ENCODE measurements at regions not wholly inside any gene's neighbourhood (a gene's known extent, or its start where the extent isn't known, plus 50 kb on each side); places are given as distances from the start of the nearest gene placed in this dataset.

- no peaks in the 10 kb centered on the region for H3K9me1 ChIP-seq (ENCODE audit: insufficient read depth, low read length)
- no peak overlapping the region for H3K23ac ChIP-seq (ENCODE audit: low read depth, low read length)
- dilution Hi-C loops (cut with HindIII; ENCODE audit: low sequenced_read_pairs, unreplicated experiment) (no loop called here), intact Hi-C loops (cut with micrococcal nuclease) (no loop called here), in situ Hi-C loops (cut with MboI; ENCODE audit: low sequenced_read_pairs) (no loop called here)
- no peak overlapping the region for H3K18ac ChIP-seq (ENCODE audit: low read depth, low read length)
- no peak overlapping the region for H3K4me2 ChIP-seq (ENCODE audit: low read depth, low read length)
- no peaks in the 10 kb centered on the region; the same call in 1 of the 2 replicates for H3K4me1 ChIP-seq (ENCODE audit: control insufficient read depth, insufficient read depth, low read length)
- no peak overlapping the region for H3K4me3 ChIP-seq (ENCODE audit: insufficient read depth, low read depth, low read length)
- ChIA-PET POLR2A (ENCODE audit: unreplicated experiment) (no interaction called here), CTCF (no interaction called here)
- H2AK5ac ChIP-seq (ENCODE audit: low read depth, low read length), result no peak overlapping the region
- TF ChIP-seq RFX5 (IDR thresholded peaks at IDR 0.05; ENCODE audit: low read depth, low read length) (no peak), SMC3 (IDR thresholded peaks at IDR 0.05; ENCODE audit: low read depth, low read length) (no peak), RCOR1 (IDR thresholded peaks at IDR 0.05; ENCODE audit: insufficient replicate concordance, low read length) (no peak), MAZ (IDR thresholded peaks at IDR 0.05; ENCODE audit: borderline replicate concordance, low read depth, low read length) (no peak), CEBPB (IDR thresholded peaks at IDR 0.05; ENCODE audit: low read depth, low read length) (no peak), MXI1 (IDR thresholded peaks at IDR 0.05; ENCODE audit: borderline replicate concordance, low read depth, low read length) (no peak), RAD21 (IDR thresholded peaks at IDR 0.05; ENCODE audit: low read length) (no peak), BHLHE40 (IDR thresholded peaks at IDR 0.05; ENCODE audit: low read depth, low read length) (no peak), NFE2L2 (IDR thresholded peaks at IDR 0.05; ENCODE audit: low read depth, low read length) (no peak), POLR2A (IDR thresholded peaks at IDR 0.05; ENCODE audit: low read depth, low read length) (no peak), MAFK (IDR thresholded peaks at IDR 0.05; ENCODE audit: low read depth, low read length) (no peak), FOS (IDR thresholded peaks at IDR 0.05; ENCODE audit: low read depth, low read length) (no peak), CHD1 (IDR thresholded peaks at IDR 0.05; ENCODE audit: low read depth, low read length) (no peak)
- TF ChIP-seq, protein P1, sequence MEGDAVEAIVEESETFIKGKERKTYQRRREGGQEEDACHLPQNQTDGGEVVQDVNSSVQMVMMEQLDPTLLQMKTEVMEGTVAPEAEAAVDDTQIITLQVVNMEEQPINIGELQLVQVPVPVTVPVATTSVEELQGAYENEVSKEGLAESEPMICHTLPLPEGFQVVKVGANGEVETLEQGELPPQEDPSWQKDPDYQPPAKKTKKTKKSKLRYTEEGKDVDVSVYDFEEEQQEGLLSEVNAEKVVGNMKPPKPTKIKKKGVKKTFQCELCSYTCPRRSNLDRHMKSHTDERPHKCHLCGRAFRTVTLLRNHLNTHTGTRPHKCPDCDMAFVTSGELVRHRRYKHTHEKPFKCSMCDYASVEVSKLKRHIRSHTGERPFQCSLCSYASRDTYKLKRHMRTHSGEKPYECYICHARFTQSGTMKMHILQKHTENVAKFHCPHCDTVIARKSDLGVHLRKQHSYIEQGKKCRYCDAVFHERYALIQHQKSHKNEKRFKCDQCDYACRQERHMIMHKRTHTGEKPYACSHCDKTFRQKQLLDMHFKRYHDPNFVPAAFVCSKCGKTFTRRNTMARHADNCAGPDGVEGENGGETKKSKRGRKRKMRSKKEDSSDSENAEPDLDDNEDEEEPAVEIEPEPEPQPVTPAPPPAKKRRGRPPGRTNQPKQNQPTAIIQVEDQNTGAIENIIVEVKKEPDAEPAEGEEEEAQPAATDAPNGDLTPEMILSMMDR (conservative IDR thresholded peaks at IDR 0.05; ENCODE audit: low read depth, low read length), result no peak
- TF ChIP-seq, protein P2, sequence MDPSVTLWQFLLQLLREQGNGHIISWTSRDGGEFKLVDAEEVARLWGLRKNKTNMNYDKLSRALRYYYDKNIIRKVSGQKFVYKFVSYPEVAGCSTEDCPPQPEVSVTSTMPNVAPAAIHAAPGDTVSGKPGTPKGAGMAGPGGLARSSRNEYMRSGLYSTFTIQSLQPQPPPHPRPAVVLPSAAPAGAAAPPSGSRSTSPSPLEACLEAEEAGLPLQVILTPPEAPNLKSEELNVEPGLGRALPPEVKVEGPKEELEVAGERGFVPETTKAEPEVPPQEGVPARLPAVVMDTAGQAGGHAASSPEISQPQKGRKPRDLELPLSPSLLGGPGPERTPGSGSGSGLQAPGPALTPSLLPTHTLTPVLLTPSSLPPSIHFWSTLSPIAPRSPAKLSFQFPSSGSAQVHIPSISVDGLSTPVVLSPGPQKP (IDR thresholded peaks at IDR 0.05; ENCODE audit: borderline replicate concordance, low read depth, low read length), result no peak
- TF ChIP-seq, protein P3, sequence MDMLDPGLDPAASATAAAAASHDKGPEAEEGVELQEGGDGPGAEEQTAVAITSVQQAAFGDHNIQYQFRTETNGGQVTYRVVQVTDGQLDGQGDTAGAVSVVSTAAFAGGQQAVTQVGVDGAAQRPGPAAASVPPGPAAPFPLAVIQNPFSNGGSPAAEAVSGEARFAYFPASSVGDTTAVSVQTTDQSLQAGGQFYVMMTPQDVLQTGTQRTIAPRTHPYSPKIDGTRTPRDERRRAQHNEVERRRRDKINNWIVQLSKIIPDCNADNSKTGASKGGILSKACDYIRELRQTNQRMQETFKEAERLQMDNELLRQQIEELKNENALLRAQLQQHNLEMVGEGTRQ (IDR thresholded peaks at IDR 0.05; ENCODE audit: low read depth, low read length), result no peak
- no peak overlapping the region for H4K5ac ChIP-seq (ENCODE audit: low read depth, low read length)
- H3K36me3 ChIP-seq (ENCODE audit: control insufficient read depth, insufficient read depth, low read length), result no peaks in the 10 kb centered on the region
- H3K14ac ChIP-seq (replicated peaks; ENCODE audit: low read depth, low read length), result no peak overlapping the region
- H3K27me3 ChIP-seq (ENCODE audit: control insufficient read depth, insufficient read depth, low read length), result peaks cover 2% of the 10 kb centered on the region; the same call in 1 of the 2 replicates
- H4K8ac ChIP-seq (ENCODE audit: low read depth in 2 of 2, low read length in 2 of 2), result no peak overlapping the region
- WGBS, 2 experiments (ENCODE audit: extremely low coverage in 2 of 2, insufficient read length in 1 of 2), result no CpG with 5 or more reads among the region's 2 CpGs
- no peak overlapping the region for H3K4ac ChIP-seq (ENCODE audit: low read depth, low read length)
- no peak overlapping the region for H4K91ac ChIP-seq (ENCODE audit: insufficient read depth, low read depth, low read length)
- H2AFZ ChIP-seq (replicated peaks; ENCODE audit: low read length, poor library complexity), result no peak overlapping the region
- H2BK15ac ChIP-seq (ENCODE audit: low read depth, low read length), result no peak overlapping the region
- no peak overlapping the region for H3K56ac ChIP-seq (ENCODE audit: extremely low read depth, insufficient read depth, low read length)
- ATAC-seq (ENCODE audit: low read depth), result no peak
- no peak overlapping the region for H3K9ac ChIP-seq (ENCODE audit: low read depth, low read length)
- no peaks in the 10 kb centered on the region for H3K9me3 ChIP-seq (ENCODE audit: control insufficient read depth, insufficient read depth, low read length)
- H2BK120ac ChIP-seq (ENCODE audit: low read depth, low read length), result no peak overlapping the region
- H2BK20ac ChIP-seq (ENCODE audit: low read depth, low read length), result no peak overlapping the region
- no peak overlapping the region for H3K27ac ChIP-seq (ENCODE audit: insufficient read depth, low read length)
- DNase-seq, result no peak
- no peaks in the 10 kb centered on the region for H4K20me1 ChIP-seq (ENCODE audit: insufficient read depth, low read length)
- BruUV-seq (replicated peaks), result no TSS peak
- no peaks in the 10 kb centered on the region for H3K79me1 ChIP-seq (ENCODE audit: low read depth in 1 of 2, low read length in 2 of 2)
- H2AK9ac ChIP-seq (replicated peaks; ENCODE audit: low read depth, low read length, poor library complexity), result no peak overlapping the region
- no peak overlapping the region for H2BK5ac ChIP-seq (ENCODE audit: low read depth, low read length, poor library complexity, severe bottlenecking)
Observed at GRCh38 chr15:87799838-87800237, 456.7 kb downstream of the NTRK3 start.
